SU-DHL-6 (cell line): ENCODE measurements at regions not wholly inside any gene's neighbourhood (a gene's known extent, or its start where the extent isn't known, plus 50 kb on each side); places are given as distances from the start of the nearest gene placed in this dataset.

Source experiments
- CTCF ChIP-seq: fragments of 200-600 bp; sonication (generic); IDR thresholded peaks from one replicate; pipeline ENCODE4 v1.5.1; 2017; ENCODE audit warnings: antibody characterized with exemption, mild to moderate bottlenecking, low read length, moderate library complexity; ENCODE audit not compliant: insufficient read depth, poor library complexity, severe bottlenecking
- EZH2phosphoT487 ChIP-seq: fragments of 200-600 bp; sonication (generic), shearing (Covaris generic); conservative IDR thresholded peaks from 2 replicates; pipeline ENCODE4 v1.6.1; 2018; ENCODE audit warnings: mild to moderate bottlenecking, antibody characterized with exemption, low read length, moderate library complexity, mixed read lengths

DNA sequence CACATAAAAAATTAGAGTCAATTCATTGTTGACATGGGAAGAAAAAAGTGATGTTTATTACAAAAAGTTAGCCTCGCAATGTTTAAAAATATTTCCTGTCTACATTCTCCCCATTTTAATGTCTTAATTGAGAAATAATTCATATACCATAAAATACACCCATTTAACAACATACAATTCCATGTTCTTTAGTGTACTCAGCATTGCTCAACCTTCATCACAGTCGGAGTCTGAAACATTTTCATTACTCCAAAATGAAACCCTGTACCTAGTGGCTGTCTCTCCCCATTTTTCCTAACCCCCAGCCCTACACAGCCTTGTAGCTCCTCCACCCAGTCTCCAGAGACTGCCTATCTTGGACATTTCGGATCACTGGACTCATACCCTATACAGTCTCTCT, 103.9 kb upstream of the CBLN2 start:
- TF ChIP-seq CTCF (no peak), EZH2phosphoT487 (no peak)
